ENCODE measurements at regions not wholly inside any gene's neighbourhood (a gene's known extent, or its start where the extent isn't known, plus 50 kb on each side); places are given as distances from the start of the nearest gene placed in this dataset.

GRCh38 chr16:9683677-9684076 lies 498.6 kb downstream of the GRIN2A start:
- no peak for DNase-seq (ENCODE audit: low spot score)
- Histone ChIP-seq H3K36me3 (ENCODE audit: insufficient read depth, low read length, poor library complexity, severe bottlenecking) (no peaks in the 10 kb centered on the region), H3K27ac (ENCODE audit: low read depth, low read length, poor library complexity, severe bottlenecking) (no peak overlapping the region), H3K4me3 (ENCODE audit: low read depth, low read length, poor library complexity, severe bottlenecking) (no peak overlapping the region), H3K9me3 (ENCODE audit: low read depth, low read length, poor library complexity, severe bottlenecking) (peaks cover 4% of the 10 kb centered on the region), H3K27me3 (replicated peaks; ENCODE audit: insufficient read depth, low read depth, low read length, poor library complexity) (peaks cover 19% of the 10 kb centered on the region), H3K4me1 (ENCODE audit: insufficient read depth, low read length, poor library complexity, severe bottlenecking) (no peaks in the 10 kb centered on the region)
- intact Hi-C loops (cut with micrococcal nuclease; ENCODE audit: unreplicated experiment): no loop called here
- POLR2A ChIA-PET (ENCODE audit: low non-redundant PET): no interaction called here
- CTCF ChIA-PET: no interaction called here
- TF ChIP-seq EZH2 (IDR thresholded peaks at IDR 0.05; ENCODE audit: borderline replicate concordance, low read depth, low read length, poor library complexity, severe bottlenecking) (no peak), CTCF (conservative IDR thresholded peaks at IDR 0.05; ENCODE audit: low read depth, low read length) (no peak)
- BruUV-seq (replicated peaks): no TSS peak

DNA sequence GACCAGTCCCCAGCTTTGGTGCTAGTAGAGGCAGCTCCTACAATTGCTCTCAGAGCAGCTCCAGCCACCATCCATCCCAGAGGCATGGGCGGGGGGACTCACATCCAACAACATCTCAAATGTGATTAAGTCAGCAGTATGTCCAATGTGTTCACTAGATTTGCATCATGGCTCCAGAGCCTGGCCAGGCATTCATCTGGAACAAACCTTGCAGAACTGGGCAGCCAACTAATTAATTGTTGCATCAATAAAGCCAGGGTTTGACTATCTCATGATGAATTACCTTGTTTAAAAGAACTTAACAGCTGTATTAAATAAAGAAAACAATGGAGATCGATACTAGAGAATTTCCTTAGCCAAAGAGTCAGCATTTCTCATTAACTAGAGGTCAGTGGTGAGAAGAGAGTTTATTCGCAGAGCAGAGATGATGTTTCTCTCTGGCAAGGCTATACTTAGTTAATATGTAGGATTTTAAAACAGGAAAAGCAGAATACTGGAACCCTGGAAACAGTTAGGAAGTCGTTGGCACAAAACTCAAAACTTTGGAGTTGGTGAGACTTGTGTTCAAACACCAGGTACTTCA lies 494.4 kb downstream of the GRIN2A start:
- H3K9me3 ChIP-seq (ENCODE audit: low read depth, low read length, poor library complexity, severe bottlenecking): peaks cover 4% of the 10 kb centered on the region
- BruUV-seq (replicated peaks): no TSS peak
- CTCF ChIA-PET: no interaction called here
- H3K4me1 ChIP-seq (ENCODE audit: insufficient read depth, low read length, poor library complexity, severe bottlenecking): no peaks in the 10 kb centered on the region
- no peak overlapping the region for H3K27ac ChIP-seq (ENCODE audit: low read depth, low read length, poor library complexity, severe bottlenecking)
- DNase-seq (ENCODE audit: low spot score): no peak
- H3K36me3 ChIP-seq (ENCODE audit: insufficient read depth, low read length, poor library complexity, severe bottlenecking): no peaks in the 10 kb centered on the region
- no peak for TF ChIP-seq CTCF (conservative IDR thresholded peaks at IDR 0.05; ENCODE audit: low read depth, low read length)
- TF ChIP-seq EZH2 (IDR thresholded peaks at IDR 0.05; ENCODE audit: borderline replicate concordance, low read depth, low read length, poor library complexity, severe bottlenecking): no peak
- no peaks in the 10 kb centered on the region for H3K27me3 ChIP-seq (replicated peaks; ENCODE audit: insufficient read depth, low read depth, low read length, poor library complexity)
- POLR2A ChIA-PET (ENCODE audit: low non-redundant PET): no interaction called here
- intact Hi-C loops (cut with micrococcal nuclease; ENCODE audit: unreplicated experiment): no loop called here
- H3K4me3 ChIP-seq (ENCODE audit: low read depth, low read length, poor library complexity, severe bottlenecking): no peak overlapping the region

DNA sequence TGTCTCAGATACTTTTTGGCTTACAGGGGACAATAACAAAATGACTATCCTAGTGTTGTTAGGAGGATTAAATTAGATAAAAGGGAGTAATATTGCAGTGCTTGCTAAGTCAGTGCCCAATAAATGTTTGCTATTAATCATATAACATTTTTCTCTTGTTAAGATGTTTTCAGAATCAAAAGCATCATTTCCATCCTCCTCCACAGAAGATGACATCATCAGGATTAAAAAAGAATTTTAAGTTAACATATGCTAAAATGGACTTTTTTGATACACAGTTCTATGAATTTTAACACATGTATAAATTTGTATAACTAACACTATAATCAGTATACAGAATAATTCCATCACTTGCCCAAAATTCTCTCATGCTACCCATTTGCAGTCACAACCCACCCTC lies 492.6 kb downstream of the GRIN2A start:
- POLR2A ChIA-PET (ENCODE audit: low non-redundant PET): no interaction called here
- no peaks in the 10 kb centered on the region for H3K36me3 ChIP-seq (ENCODE audit: insufficient read depth, low read length, poor library complexity, severe bottlenecking)

More for the DNA sequence above, 492.6 kb downstream of the GRIN2A start:
- BruUV-seq (replicated peaks): no TSS peak
- intact Hi-C loops (cut with micrococcal nuclease; ENCODE audit: unreplicated experiment): no loop called here
- no peak overlapping the region for H3K4me3 ChIP-seq (ENCODE audit: low read depth, low read length, poor library complexity, severe bottlenecking)
- DNase-seq (ENCODE audit: low spot score): no peak
- H3K4me1 ChIP-seq (ENCODE audit: insufficient read depth, low read length, poor library complexity, severe bottlenecking): no peaks in the 10 kb centered on the region
- no peak for TF ChIP-seq CTCF (conservative IDR thresholded peaks at IDR 0.05; ENCODE audit: low read depth, low read length)
- no peak for TF ChIP-seq EZH2 (IDR thresholded peaks at IDR 0.05; ENCODE audit: borderline replicate concordance, low read depth, low read length, poor library complexity, severe bottlenecking)
- no peaks in the 10 kb centered on the region for H3K9me3 ChIP-seq (ENCODE audit: low read depth, low read length, poor library complexity, severe bottlenecking)
- CTCF ChIA-PET: no interaction called here
- no peak overlapping the region for H3K27ac ChIP-seq (ENCODE audit: low read depth, low read length, poor library complexity, severe bottlenecking)
- H3K27me3 ChIP-seq (replicated peaks; ENCODE audit: insufficient read depth, low read depth, low read length, poor library complexity): peaks cover 5% of the 10 kb centered on the region
